HCEC 1CT (cell line): ENCODE measurements at regions not wholly inside any gene's neighbourhood (a gene's known extent, or its start where the extent isn't known, plus 50 kb on each side); places are given as distances from the start of the nearest gene placed in this dataset.
"Not testable (repeated sequence)": the region's sequence is repeated elsewhere in the genome, so short reads cannot be mapped to it uniquely, and the experiment has no call there.

Source experiments
- DNase-seq: peaks from one replicate; pipeline ENCODE4 v3.0.0-alpha.2; 2017

DNA sequence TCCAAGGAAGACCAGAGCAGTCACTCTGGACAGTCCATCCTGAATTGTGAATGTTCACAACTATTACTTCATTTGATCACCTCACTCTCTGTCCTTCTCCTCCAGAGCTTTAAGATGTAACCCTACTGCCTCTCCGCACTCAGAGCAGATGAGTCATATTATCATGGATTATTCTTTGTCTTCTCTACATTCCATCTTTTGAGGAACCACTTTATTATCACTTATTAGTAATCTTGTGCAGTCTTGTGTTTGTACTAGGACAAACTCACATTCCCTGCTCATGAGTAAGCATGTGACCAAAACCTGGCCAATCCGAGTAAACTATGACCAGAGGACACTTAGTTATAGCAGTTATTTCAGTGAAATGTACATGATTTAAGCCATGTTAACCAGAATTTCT, 401.5 kb upstream of the ADGRB3 start:
- peak; percentile 47 for DNase-seq

GRCh38 chr6:68229566-68229965, 405.5 kb upstream of the ADGRB3 start:
- DNase-seq, result no peak

GRCh38 chr6:68226460-68226859, 408.6 kb upstream of the ADGRB3 start:
- DNase-seq, result no peak

- no peak for DNase-seq
These were observed 409.4 kb upstream of the ADGRB3 start for GRCh38 chr6:68225729-68226128.

DNA sequence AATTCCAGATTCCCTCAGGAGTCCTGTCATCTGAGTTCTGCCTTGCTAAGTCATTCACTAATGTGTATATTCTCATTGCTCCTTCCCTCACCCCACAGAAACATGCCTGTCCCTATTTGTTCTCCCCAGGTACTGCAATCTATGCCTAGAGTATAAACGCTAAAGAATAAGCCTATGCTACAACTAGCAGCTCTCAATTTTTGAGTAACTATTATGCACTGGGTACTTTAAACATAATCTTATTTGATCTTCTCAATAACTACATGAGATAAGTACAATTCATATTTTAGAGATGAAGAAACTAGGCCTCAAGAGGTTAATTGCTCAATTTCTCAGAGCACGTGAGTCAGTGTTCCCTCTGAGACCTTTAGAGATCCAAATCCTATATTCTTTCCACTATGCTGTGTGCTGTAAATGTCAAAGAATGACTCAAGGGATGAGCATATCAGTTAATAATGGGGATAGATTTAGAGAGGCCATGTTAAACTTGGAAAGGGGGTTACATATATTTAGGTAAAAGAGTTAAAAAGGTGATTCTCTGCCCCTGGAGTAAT, 423.8 kb upstream of the ADGRB3 start:
- peak; percentile 47 for DNase-seq

DNA sequence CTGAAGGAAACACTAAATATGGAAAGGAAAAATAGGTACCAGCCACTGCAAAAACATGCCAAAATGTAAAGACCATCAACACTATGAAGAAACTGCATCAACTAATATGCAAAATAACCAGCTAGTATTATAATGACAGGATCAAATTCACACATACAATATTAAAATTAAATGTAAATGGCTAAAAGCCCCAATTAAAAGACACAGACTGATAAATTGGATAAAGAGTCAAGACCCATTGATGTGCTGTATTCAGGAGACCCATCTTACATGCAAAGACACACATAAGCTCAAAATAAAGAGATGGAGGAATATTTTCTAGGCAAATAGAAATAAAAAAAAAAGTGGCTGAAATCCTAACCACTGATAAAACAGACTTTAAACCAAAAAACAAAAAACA, 427.5 kb upstream of the ADGRB3 start:
- DNase-seq, result not testable (repeated sequence)

GRCh38 chr6:68200929-68201328, 434.2 kb upstream of the ADGRB3 start:
- DNase-seq, result no peak

GRCh38 chr6:68197356-68197755, 437.7 kb upstream of the ADGRB3 start:
- no peak for DNase-seq

- no peak for DNase-seq
These were observed 438.4 kb upstream of the ADGRB3 start for GRCh38 chr6:68196645-68197044.

DNA sequence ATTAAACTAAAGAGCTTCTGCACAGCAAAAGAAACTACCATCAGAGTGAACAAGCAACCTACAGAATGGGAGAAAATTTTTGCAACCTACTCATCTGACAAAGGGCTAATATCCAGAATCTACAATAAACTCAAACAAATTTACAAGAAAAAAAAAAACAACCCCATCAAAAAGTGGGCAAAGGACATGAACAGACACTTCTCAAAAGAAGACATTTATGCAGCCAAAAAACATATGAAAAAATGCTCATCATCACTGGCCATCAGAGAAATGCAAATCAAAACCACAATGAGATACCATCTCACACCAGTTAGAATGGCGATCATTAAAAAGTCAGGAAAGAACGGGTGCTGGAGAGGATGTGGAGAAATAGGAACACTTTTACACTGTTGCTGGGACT, 439.3 kb upstream of the ADGRB3 start:
- DNase-seq, result not testable (repeated sequence)

DNA sequence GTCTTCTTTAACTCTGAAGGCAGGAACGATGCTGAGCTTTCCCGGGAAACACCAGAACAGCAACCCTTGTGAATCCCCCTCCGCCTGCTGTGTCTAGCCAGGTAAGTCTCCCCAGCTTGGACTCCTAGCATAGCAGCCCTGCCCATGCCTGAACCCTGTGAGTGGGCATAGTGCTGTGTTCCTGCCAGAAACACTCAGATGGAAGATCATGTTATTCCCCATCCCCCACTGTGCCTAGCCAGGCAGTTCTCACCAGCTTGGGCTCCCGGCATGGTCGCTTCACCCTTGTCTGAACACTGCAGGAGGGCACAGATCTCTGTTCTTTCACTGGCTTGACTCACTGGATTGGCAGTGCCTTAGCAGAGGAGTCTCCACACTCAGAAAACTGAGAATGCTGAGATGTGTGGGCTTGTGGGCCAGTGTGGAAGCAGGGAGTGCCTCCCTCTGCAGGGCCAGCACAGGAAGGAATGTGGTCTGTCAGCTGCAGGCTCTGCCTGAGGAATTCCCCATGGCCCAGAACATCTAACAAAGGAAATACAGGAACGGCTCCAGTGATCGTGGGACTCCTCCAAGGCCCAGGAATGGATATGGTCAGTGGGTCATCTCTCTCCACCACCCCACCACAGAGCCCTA, 440.1 kb upstream of the ADGRB3 start:
- DNase-seq, result no peak

- DNase-seq, result no peak
These were observed 442.1 kb upstream of the ADGRB3 start for GRCh38 chr6:68192988-68193387.

GRCh38 chr6:68189217-68189815, 445.8 kb upstream of the ADGRB3 start:
- DNase-seq, result no peak

GRCh38 chr6:68186870-68187269, 448.2 kb upstream of the ADGRB3 start:
- no peak for DNase-seq

- DNase-seq, result no peak
These were observed 452.7 kb upstream of the ADGRB3 start for GRCh38 chr6:68182386-68182785.

GRCh38 chr6:68181027-68181426, 454.1 kb upstream of the ADGRB3 start:
- not testable (repeated sequence) for DNase-seq

DNA sequence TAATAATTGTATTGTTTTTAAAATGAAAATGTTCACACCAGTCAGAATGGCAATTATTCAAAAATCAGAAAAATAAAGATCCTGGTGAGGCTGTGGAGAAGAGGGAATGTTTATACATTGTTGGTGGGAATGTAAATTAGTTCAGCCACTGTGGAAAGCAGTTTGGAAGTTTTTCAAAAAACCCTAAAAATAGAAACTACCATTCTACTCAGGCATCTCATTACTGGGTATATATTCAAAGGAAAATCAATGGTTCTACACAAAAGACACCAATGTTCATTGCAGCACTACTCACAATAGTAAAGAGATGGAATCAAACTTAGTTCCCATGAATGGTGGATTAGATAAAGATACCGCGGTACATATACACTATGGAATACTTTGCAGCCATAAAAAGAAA, 461.5 kb upstream of the ADGRB3 start:
- DNase-seq, result no peak

DNA sequence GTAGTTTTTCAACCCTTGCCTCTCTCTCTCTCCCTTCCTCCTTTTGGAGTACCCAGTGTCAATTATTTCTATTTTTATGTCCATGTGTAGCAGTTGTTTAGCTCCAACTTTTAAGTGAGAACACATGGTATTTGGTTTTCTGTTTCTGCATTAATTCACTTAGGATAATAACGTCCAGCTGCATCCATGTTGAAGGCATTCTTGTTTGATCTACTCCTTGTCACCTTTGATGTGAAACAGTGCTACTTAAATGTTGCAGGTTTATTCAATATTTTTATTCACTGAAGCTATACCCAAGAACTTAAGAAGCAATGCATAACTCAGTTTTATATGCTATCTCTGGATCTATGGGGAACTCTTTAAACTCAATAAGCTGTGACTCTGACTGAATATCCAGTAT, 465.2 kb upstream of the ADGRB3 start:
- DNase-seq, result no peak

DNA sequence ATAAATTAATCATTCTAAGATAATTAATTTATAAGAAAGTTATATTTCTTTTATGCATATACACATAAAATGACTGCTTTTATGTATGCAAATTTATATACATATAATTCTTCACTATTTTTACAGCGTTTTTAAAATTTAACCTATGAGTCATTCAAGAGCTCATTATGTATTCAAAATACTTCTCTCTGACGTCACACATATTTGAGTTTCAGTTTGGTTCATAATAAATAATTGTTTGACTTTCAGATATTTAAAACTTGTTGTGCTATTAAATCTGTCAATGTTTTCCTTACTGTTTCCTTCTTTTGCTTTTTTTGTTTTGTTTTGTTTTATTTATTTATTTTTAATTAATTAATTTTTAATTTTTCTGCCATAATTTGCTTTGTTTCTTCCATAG, 467.5 kb upstream of the ADGRB3 start:
- no peak for DNase-seq

DNA sequence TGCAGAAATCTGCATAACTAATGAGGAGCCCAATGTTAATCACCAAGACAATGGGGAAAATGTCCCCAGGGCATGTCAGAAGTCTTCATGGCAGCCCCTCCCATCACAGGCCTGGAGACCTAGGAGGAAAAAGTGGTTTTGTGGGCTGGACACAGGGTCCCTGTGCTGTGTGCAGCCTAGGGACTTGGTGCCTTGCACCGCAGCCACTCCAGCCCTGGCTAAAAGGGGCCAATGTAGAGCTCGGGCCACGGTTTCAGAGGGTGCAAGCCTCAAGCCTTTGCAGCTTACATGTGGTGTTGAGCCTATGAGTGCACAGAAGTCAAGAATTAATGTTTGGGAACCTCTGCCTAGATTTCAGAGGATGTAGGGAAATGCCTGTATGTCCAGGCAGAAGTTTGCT, 474.3 kb upstream of the ADGRB3 start:
- not testable (repeated sequence) for DNase-seq

DNA sequence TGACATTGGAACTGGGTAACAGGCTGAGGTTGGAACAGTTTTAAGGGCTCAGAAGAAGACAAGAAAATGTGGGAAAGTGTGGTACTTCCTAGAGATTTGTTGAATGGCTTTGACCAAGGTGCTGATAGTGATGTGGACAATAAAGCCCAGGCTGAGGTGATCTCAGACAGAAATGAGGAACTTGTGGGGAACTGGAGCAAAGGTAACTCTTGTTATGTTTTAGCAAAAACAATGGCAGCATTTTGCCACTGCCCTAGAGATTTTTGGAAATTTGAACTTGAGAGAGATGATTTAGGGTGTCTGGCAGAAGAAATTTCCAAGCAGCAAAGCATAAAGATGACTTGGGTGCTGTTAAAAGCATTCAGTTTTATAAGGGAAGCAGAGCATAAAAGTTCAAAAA, 474.7 kb upstream of the ADGRB3 start:
- DNase-seq, result no peak

- no peak for DNase-seq
These were observed 475.6 kb upstream of the ADGRB3 start for GRCh38 chr6:68159433-68159832.

GRCh38 chr6:68158256-68158655, 476.8 kb upstream of the ADGRB3 start:
- DNase-seq, result no peak

GRCh38 chr6:68144667-68145066, 490.4 kb upstream of the ADGRB3 start:
- DNase-seq, result no peak

GRCh38 chr6:68141190-68141589, 493.9 kb upstream of the ADGRB3 start:
- no peak for DNase-seq
